IPS-NIHi11 (cell line): ENCODE measurements at regions not wholly inside any gene's neighbourhood (a gene's known extent, or its start where the extent isn't known, plus 50 kb on each side); places are given as distances from the start of the nearest gene placed in this dataset.
"Not testable (repeated sequence)": the region's sequence is repeated elsewhere in the genome, so short reads cannot be mapped to it uniquely, and the experiment has no call there.

Experiments
- DNase-seq: peaks from one replicate; pipeline ENCODE4 v3.0.0; 2012; ENCODE audit warnings: mixed read lengths, low spot score

GRCh38 chr14:28608443-28608842, 158.1 kb upstream of the FOXG1 start:
- DNase-seq, result no peak

- DNase-seq, result peak; percentile 46
Observed at GRCh38 chr14:28608851-28609828, 157.4 kb upstream of the FOXG1 start.

GRCh38 chr14:28612414-28612813, 154.2 kb upstream of the FOXG1 start:
- no peak for DNase-seq

- no peak for DNase-seq
Observed at GRCh38 chr14:28613532-28613931, 153.1 kb upstream of the FOXG1 start.

- DNase-seq, result no peak
Observed at GRCh38 chr14:28626780-28627179, 139.8 kb upstream of the FOXG1 start.

GRCh38 chr14:28629328-28630004, 137.1 kb upstream of the FOXG1 start:
- DNase-seq, result no peak

- DNase-seq, result no peak
Observed at GRCh38 chr14:28630100-28630499, 136.5 kb upstream of the FOXG1 start.

- peak; percentile 19 for DNase-seq
Observed at GRCh38 chr14:28635387-28635786, 131.2 kb upstream of the FOXG1 start.

GRCh38 chr14:28635816-28636215, 130.8 kb upstream of the FOXG1 start:
- not testable (repeated sequence) for DNase-seq

GRCh38 chr14:28641189-28641588, 125.4 kb upstream of the FOXG1 start:
- DNase-seq, result not testable (repeated sequence)

- no peak for DNase-seq
Observed at GRCh38 chr14:28651148-28651547, 115.4 kb upstream of the FOXG1 start.

- DNase-seq, result no peak
Observed at GRCh38 chr14:28652782-28653181, 113.8 kb upstream of the FOXG1 start.

- no peak for DNase-seq
Observed at GRCh38 chr14:28653521-28653920, 113.1 kb upstream of the FOXG1 start.

- DNase-seq, result no peak
Observed at GRCh38 chr14:28656704-28657255, 109.8 kb upstream of the FOXG1 start.

GRCh38 chr14:28661171-28661772, 105.3 kb upstream of the FOXG1 start:
- DNase-seq, result peak; percentile 54

GRCh38 chr14:28666961-28667360, 99.6 kb upstream of the FOXG1 start:
- DNase-seq, result no peak

- no peak for DNase-seq
Observed at GRCh38 chr14:28671425-28671824, 95.2 kb upstream of the FOXG1 start.

GRCh38 chr14:28673056-28673455, 93.5 kb upstream of the FOXG1 start:
- no peak for DNase-seq

GRCh38 chr14:28676479-28676878, 90.1 kb upstream of the FOXG1 start:
- DNase-seq, result no peak

- no peak for DNase-seq
Observed at GRCh38 chr14:28677381-28677780, 89.2 kb upstream of the FOXG1 start.

GRCh38 chr14:28678887-28679286, 87.7 kb upstream of the FOXG1 start:
- no peak for DNase-seq

- DNase-seq, result peak; percentile 11
Observed at GRCh38 chr14:28681681-28682080, 84.9 kb upstream of the FOXG1 start.
